Caco-2 (cell line): ENCODE measurements at regions not wholly inside any gene's neighbourhood (a gene's known extent, or its start where the extent isn't known, plus 50 kb on each side); places are given as distances from the start of the nearest gene placed in this dataset. TPM values are rescaled to one million over a fixed set of nuclear protein-coding genes. Genes with fewer than 3 reads are reported as not detected.

Source experiments
- BruUV-seq: library from RNA; stranded (reverse); fragments of 400-500 nt; replicated peaks from 2 replicates; lab custom pipeline; 2021; lab: Mats Ljungman, UMichigan
- CTCF ChIA-PET: fragments of 300-600 bp; sonication (Branson Sonifier 250); formaldehyde crosslinking; loops from one replicate; lab custom pipeline; 2022; ENCODE audit warnings: antibody characterized with exemption; lab: Charles Lee
- POLR2A ChIA-PET: fragments of 300-600 bp; sonication (Branson Sonifier 250); formaldehyde crosslinking; loops from one replicate; lab custom pipeline; 2022; ENCODE audit warnings: antibody characterized with exemption; lab: Charles Lee
- DNase-seq, 2 experiments: peaks; one replicate each; pipeline versions ENCODE4 v3.0.0 to v3.0.0-alpha.2; 2020 to 2022
- H3K27me3 ChIP-seq: replicated peaks from 2 replicates; pipeline ENCODE4 v1.6.0; 2011; ENCODE audit warnings: low read length; ENCODE audit not compliant: control insufficient read depth, insufficient read depth
- H3K36me3 ChIP-seq: 2 replicates; pipeline ENCODE4 v1.5.1; 2011; ENCODE audit warnings: low read length; ENCODE audit not compliant: control insufficient read depth, insufficient read depth
- H3K4me1 ChIP-seq: fragments of 250-450 bp; sonication (Bioruptor Pico); 2 replicates; pipeline ENCODE4 v1.5.1; 2020; ENCODE audit warnings: mild to moderate bottlenecking
- H3K4me3 ChIP-seq: 2 replicates; pipeline ENCODE4 v1.5.1; 2011; ENCODE audit warnings: low read depth, mild to moderate bottlenecking, control low read depth, low read length
- H3K9me3 ChIP-seq: fragments of 250-450 bp; sonication (Bioruptor Pico); 2 replicates; pipeline ENCODE4 v1.5.1; 2020; ENCODE audit warnings: mild to moderate bottlenecking, moderate library complexity
- H3K27ac Mint-ChIP-seq: one replicate; pipeline ENCODE4 v1.8.0; 2022; ENCODE audit warnings: mixed read lengths; ENCODE audit not compliant: unreplicated experiment
- H3K27me3 Mint-ChIP-seq: one replicate; pipeline ENCODE4 v1.8.0; 2022; ENCODE audit warnings: mixed read lengths; ENCODE audit not compliant: insufficient read depth, unreplicated experiment
- H3K36me3 Mint-ChIP-seq: one replicate; pipeline ENCODE4 v1.8.0; 2022; ENCODE audit warnings: mild to moderate bottlenecking, mixed read lengths; ENCODE audit not compliant: insufficient read depth, unreplicated experiment
- H3K4me1 Mint-ChIP-seq: one replicate; pipeline ENCODE4 v1.8.0; 2022; ENCODE audit warnings: low read depth, mixed read lengths; ENCODE audit not compliant: unreplicated experiment
- H3K4me3 Mint-ChIP-seq: one replicate; pipeline ENCODE4 v1.8.0; 2022; ENCODE audit warnings: mild to moderate bottlenecking, moderate library complexity, mixed read lengths; ENCODE audit not compliant: unreplicated experiment
- H3K9me3 Mint-ChIP-seq: one replicate; pipeline ENCODE4 v1.8.0; 2022; ENCODE audit warnings: mixed read lengths; ENCODE audit not compliant: unreplicated experiment
- CTCF ChIP-seq, 2 experiments: fragments of 200-600 bp in 1 of 2; IDR thresholded peaks; 1 replicate in 1 of 2; 2 replicates in 1 of 2; pipeline versions ENCODE4 v1.5.1 to v1.8.0; 2011 to 2022; ENCODE audit warnings: antibody characterized with exemption in 1 of 2, control low read depth in 1 of 2, inconsistent platforms in 1 of 2, low read depth in 1 of 2, low read length in 1 of 2, mild to moderate bottlenecking in 1 of 2, moderate library complexity in 1 of 2; ENCODE audit not compliant: insufficient read depth in 1 of 2, severe bottlenecking in 1 of 2, unreplicated experiment in 1 of 2
- intact Hi-C: fragments of 100-400 bp; cut with micrococcal nuclease; formaldehyde crosslinking; loops from one replicate; pipeline ENCODE4 v1.10.0; 2022; ENCODE audit not compliant: unreplicated experiment
- microRNA-seq: library from miRNA; unstranded; fragments of <30 nt; microRNA quantifications from one replicate; pipeline ENCODE4 v1.2.0, GENCODE V29; 2022

DNA sequence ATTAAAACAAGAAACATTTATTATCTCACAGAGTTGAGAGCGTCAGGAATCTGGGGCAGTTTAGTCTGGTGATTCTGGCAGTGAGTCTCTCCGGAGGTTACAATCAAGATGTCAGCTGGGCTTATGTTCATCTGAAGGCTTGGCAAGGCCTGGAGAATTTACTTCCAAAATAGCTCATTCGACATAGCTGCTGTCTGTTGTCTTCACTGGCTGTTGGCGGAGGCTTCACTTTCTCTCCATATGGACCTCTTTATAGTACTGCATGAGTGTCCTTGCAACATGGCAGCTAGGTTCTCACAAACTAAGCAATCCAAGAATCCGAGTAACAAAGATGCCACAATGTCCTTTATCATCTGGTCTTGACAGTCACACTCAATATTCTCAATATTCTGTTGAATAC is 70.2 kb upstream of the ADGRL3 start:
- TF ChIP-seq CTCF (IDR thresholded peaks at IDR 0.05; ENCODE audit: insufficient read depth in 1 of 2, low read depth in 1 of 2, low read length in 1 of 2, severe bottlenecking in 1 of 2, unreplicated experiment in 1 of 2): no peak
- Mint-ChIP-seq H3K9me3 (no peaks in the 10 kb centered on the region), H3K4me1 (no peaks in the 10 kb centered on the region), H3K4me3 (no peak overlapping the region), H3K36me3 (no peaks in the 10 kb centered on the region), H3K27me3 (no peaks in the 10 kb centered on the region), H3K27ac (no peak overlapping the region)
- Histone ChIP-seq H3K9me3 (no peaks in the 10 kb centered on the region), H3K36me3 (no peaks in the 10 kb centered on the region), H3K27me3 (no peaks in the 10 kb centered on the region), H3K4me3 (no peak overlapping the region), H3K4me1 (no peaks in the 10 kb centered on the region)
- DNase-seq: no peak
- CTCF ChIA-PET: no interaction called here
- no TSS peak for BruUV-seq
- POLR2A ChIA-PET: no interaction called here
- intact Hi-C loops: no loop called here

DNA sequence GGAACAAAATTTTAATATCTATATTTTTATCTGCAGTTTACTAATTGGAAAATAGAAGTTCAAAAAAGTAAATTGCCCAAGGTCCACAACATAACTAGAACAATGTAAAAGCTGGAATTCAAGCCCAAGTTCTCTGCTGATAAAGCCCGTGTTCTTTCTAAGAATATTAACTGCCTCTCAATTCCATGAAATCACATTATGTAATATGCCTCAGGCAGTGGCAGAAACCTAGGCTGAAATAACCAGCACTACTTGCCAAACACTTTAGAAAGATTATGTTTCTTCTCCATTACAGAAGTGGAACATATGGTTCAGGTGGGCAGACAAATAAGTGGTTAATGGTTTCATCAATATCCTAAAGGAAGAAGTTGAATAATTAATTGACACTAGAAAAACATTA is 56.7 kb upstream of the ADGRL3 start:
- no TSS peak for BruUV-seq
- ChIA-PET CTCF (no interaction called here), POLR2A (no interaction called here)
- Mint-ChIP-seq H3K27ac (no peak overlapping the region), H3K9me3 (no peaks in the 10 kb centered on the region), H3K36me3 (no peaks in the 10 kb centered on the region), H3K4me1 (no peaks in the 10 kb centered on the region), H3K27me3 (no peaks in the 10 kb centered on the region), H3K4me3 (no peak overlapping the region)
- Histone ChIP-seq H3K36me3 (no peaks in the 10 kb centered on the region), H3K4me3 (no peak overlapping the region), H3K9me3 (no peaks in the 10 kb centered on the region), H3K4me1 (peaks cover 8% of the 10 kb centered on the region; the same call in 1 of the 2 replicates), H3K27me3 (no peaks in the 10 kb centered on the region)
- no peak for DNase-seq
- TF ChIP-seq CTCF (IDR thresholded peaks at IDR 0.05; ENCODE audit: insufficient read depth in 1 of 2, low read depth in 1 of 2, low read length in 1 of 2, severe bottlenecking in 1 of 2, unreplicated experiment in 1 of 2): no peak
- intact Hi-C loops: no loop called here

GRCh38 chr4:61149278-61149677 is 50.8 kb upstream of the ADGRL3 start:
- TF ChIP-seq CTCF (IDR thresholded peaks at IDR 0.05; ENCODE audit: insufficient read depth in 1 of 2, low read depth in 1 of 2, low read length in 1 of 2, severe bottlenecking in 1 of 2, unreplicated experiment in 1 of 2): no peak
- Mint-ChIP-seq H3K27me3 (no peaks in the 10 kb centered on the region), H3K4me3 (no peak overlapping the region), H3K36me3 (no peaks in the 10 kb centered on the region), H3K27ac (no peak overlapping the region), H3K4me1 (peaks cover 5% of the 10 kb centered on the region), H3K9me3 (peaks cover 9% of the 10 kb centered on the region)
- DNase-seq: no peak
- Histone ChIP-seq H3K9me3 (no peaks in the 10 kb centered on the region), H3K4me3 (no peak overlapping the region), H3K4me1 (peaks cover 6% of the 10 kb centered on the region; the same call in 1 of the 2 replicates), H3K27me3 (no peaks in the 10 kb centered on the region), H3K36me3 (no peaks in the 10 kb centered on the region)
- intact Hi-C loops: no loop called here
- POLR2A ChIA-PET: no interaction called here
- no TSS peak for BruUV-seq
- CTCF ChIA-PET: no interaction called here

Small RNA genes lying in the stretch of these regions (microRNA-seq; reads per million reads assigned to microRNA genes)
- gene MIR548AG1: not detected
